Kidney (tissue), 13 donors: ENCODE measurements at regions not wholly inside any gene's neighbourhood (a gene's known extent, or its start where the extent isn't known, plus 50 kb on each side); places are given as distances from the start of the nearest gene placed in this dataset.

Experiments used
- DNase-seq, 5 donors: peaks; one replicate each; pipeline ENCODE4 v3.0.0-alpha.2; 2013 to 2020
- FAIRE-seq: peaks from 2 replicates; lab custom pipeline; 2012; peaks lifted over from hg19 to GRCh38; lab: Jason Lieb, UNC
- H3K27ac ChIP-seq, 2 donors: one replicate each; pipeline ENCODE4 v1.7.0; 2013; ENCODE audit warnings: low read depth in 2 of 2, low read length in 2 of 2, inconsistent platforms in 1 of 2
- H3K27me3 ChIP-seq: one replicate; pipeline ENCODE4 v1.7.1; 2013; ENCODE audit warnings: low read length, inconsistent platforms; ENCODE audit not compliant: control insufficient read depth, insufficient read depth
- H3K36me3 ChIP-seq, 3 donors: one replicate each; pipeline versions ENCODE4 v1.7.0 to v1.7.1; 2013; ENCODE audit warnings: low read length in 3 of 3, control low read depth in 1 of 3, inconsistent platforms in 1 of 3; ENCODE audit not compliant: insufficient read depth in 3 of 3, control insufficient read depth in 2 of 3
- H3K4me1 ChIP-seq, 3 donors: one replicate each; pipeline versions ENCODE4 v1.7.0 to v1.7.1; 2013; ENCODE audit warnings: low read length in 3 of 3, inconsistent platforms in 1 of 3, low read depth in 1 of 3; ENCODE audit not compliant: control insufficient read depth in 2 of 3, insufficient read depth in 2 of 3
- H3K4me3 ChIP-seq, 3 donors: one replicate each; pipeline versions ENCODE4 v1.7.0 to v1.8.1; 2013; ENCODE audit warnings: low read length in 3 of 3, control low read depth in 1 of 3, inconsistent platforms in 1 of 3
- H3K9ac ChIP-seq, 3 donors: one replicate each; pipeline versions ENCODE4 v1.7.0 to v1.7.1; 2013; ENCODE audit warnings: low read length in 3 of 3, control low read depth in 1 of 3, inconsistent platforms in 1 of 3
- H3K9me3 ChIP-seq, 3 donors: one replicate each; pipeline versions ENCODE4 v1.7.0 to v1.7.1; 2013; ENCODE audit warnings: low read length in 3 of 3, control low read depth in 1 of 3, inconsistent platforms in 1 of 3; ENCODE audit not compliant: control insufficient read depth in 2 of 3, insufficient read depth in 1 of 3
- CTCF ChIP-seq: IDR thresholded peaks from 3 replicates; pipeline ENCODE4 v1.5.1; 2012; ENCODE audit warnings: mild to moderate bottlenecking, moderate library complexity, borderline replicate concordance; ENCODE audit not compliant: insufficient read depth; ENCODE audit errors: extremely low read depth
- intact Hi-C: fragments of 100-400 bp; cut with DNase I; formaldehyde crosslinking; loops from one replicate; pipeline ENCODE4 v1.11.1; 2022
- donor health status: control.
- donor health status: control.
- donor health status: control.
- donor health status: control.
- donor health status: control.
- donor health status: DM: yes; HTN: yes; CAD: no.
- donor health status: Normal renal cell carcinoma (clear cell type).

GRCh38 chr9:68653141-68653595 is 51.9 kb upstream of the PIP5K1B start:
- Histone ChIP-seq H3K9ac (no peak overlapping the region), H3K4me3 (no peak overlapping the region), H3K27ac (no peak overlapping the region), H3K27me3 (no peaks in the 10 kb centered on the region), H3K4me1 (no peaks in the 10 kb centered on the region), H3K9me3 (no peaks in the 10 kb centered on the region), H3K36me3 (no peaks in the 10 kb centered on the region)
- FAIRE-seq (no peak), DNase-seq (no peak)
- intact Hi-C loops = loop anchor here (10.0 kb wide), 1 partner anchor 198 kb away; no protein-coding TSS in a partner anchor
- TF ChIP-seq CTCF = no peak

- no peaks in the 10 kb centered on the region for H3K9me3 ChIP-seq
- no peaks in the 10 kb centered on the region for H3K36me3 ChIP-seq
- no peak overlapping the region for H3K27ac ChIP-seq
- H3K4me1 ChIP-seq = no peaks in the 10 kb centered on the region
- no peak overlapping the region for H3K9ac ChIP-seq
- no peaks in the 10 kb centered on the region for H3K27me3 ChIP-seq
- intact Hi-C loops = loop anchor here (10.0 kb wide), 1 partner anchor 199 kb away; no protein-coding TSS in a partner anchor
- H3K4me3 ChIP-seq = no peak overlapping the region
- no peak for DNase-seq
- no peak for TF ChIP-seq CTCF
- no peak for FAIRE-seq
Observed at GRCh38 chr9:68654075-68654474, 51.0 kb upstream of the PIP5K1B start.
